Uterus (tissue), 3 donors: ENCODE measurements at regions not wholly inside any gene's neighbourhood (a gene's known extent, or its start where the extent isn't known, plus 50 kb on each side); places are given as distances from the start of the nearest gene placed in this dataset.
A peak's percentile ranks its signal among the peaks of the same experiment; 100 is the strongest.

Experiments
- DNase-seq, 2 donors: peaks; one replicate each; pipeline ENCODE4 v3.0.0-alpha.2; 2019 to 2020
- H3K27ac ChIP-seq, 2 donors: fragments of 200-600 bp; sonication (generic); 1 replicate in 1 of 2; 2 replicates in 1 of 2; pipeline ENCODE4 v1.5.1; 2016 to 2018
- H3K27me3 ChIP-seq, 2 donors: fragments of 200-600 bp; sonication (generic); one replicate each; pipeline ENCODE4 v1.5.1; 2018 to 2019; ENCODE audit warnings: control low read depth in 1 of 2
- H3K36me3 ChIP-seq, 2 donors: fragments of 200-600 bp; sonication (generic); one replicate each; pipeline ENCODE4 v1.5.1; 2019; ENCODE audit warnings: control low read depth in 1 of 2
- H3K4me1 ChIP-seq, 2 donors: fragments of 200-600 bp; sonication (generic); one replicate each; pipeline ENCODE4 v1.5.1; 2018 to 2019; ENCODE audit warnings: control low read depth in 1 of 2
- H3K4me3 ChIP-seq, 2 donors: fragments of 200-600 bp; sonication (generic); 1 replicate in 1 of 2; 2 replicates in 1 of 2; pipeline ENCODE4 v1.5.1; 2018 to 2019; ENCODE audit warnings: mild to moderate bottlenecking in 1 of 2
- H3K9me3 ChIP-seq, 2 donors: fragments of 200-600 bp; sonication (generic); one replicate each; pipeline ENCODE4 v1.5.1; 2019; ENCODE audit warnings: control low read depth in 1 of 2
- POLR2A ChIP-seq, 2 donors: fragments of 450-650 bp; IDR thresholded peaks; one replicate each; pipeline ENCODE4 v1.6.1; 2016; ENCODE audit warnings: antibody characterized with exemption in 2 of 2, mild to moderate bottlenecking in 1 of 2, moderate library complexity in 1 of 2
- intact Hi-C: fragments of 100-400 bp; cut with DNase I; formaldehyde crosslinking; loops from one replicate; pipeline ENCODE4 v1.15.1; 2023; ENCODE audit warnings: low total_unique reads
- TF ChIP-seq, protein P1 (sequence below), 4 experiments: fragments of 200-600 bp in 2 of 4; fragments of 450-650 bp in 2 of 4; sonication (generic) in 2 of 4; IDR thresholded peaks; one replicate each; pipeline ENCODE4 v1.5.1; 2016 to 2019; ENCODE audit warnings: antibody characterized with exemption in 4 of 4, mild to moderate bottlenecking in 2 of 4, moderate library complexity in 1 of 4
- donor health status: DM: yes; HTN: yes; CAD: no.

DNA sequence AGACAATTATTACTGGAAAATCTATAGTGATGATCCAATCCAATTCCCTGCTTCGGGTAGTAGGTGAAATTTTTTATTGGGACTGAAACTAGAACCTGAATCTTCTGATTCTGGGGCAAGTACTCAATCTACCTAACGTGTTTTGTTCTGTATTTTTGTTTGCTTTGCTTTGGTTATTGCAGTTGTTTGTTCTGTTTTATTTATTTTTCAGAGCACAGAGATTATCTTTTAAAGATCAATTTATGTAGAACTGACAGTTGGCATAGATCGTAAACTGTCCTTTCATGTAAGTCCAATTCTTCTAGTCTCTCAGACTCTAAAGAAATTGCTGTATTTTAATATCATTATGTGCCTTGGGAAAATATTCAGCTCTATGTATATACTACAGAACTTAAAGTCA, 401.6 kb downstream of the ANXA1 start:
- intact Hi-C loops = no loop called here
- Histone ChIP-seq H3K4me3 (no peak overlapping the region), H3K27ac (no peak overlapping the region), H3K36me3 (no peaks in the 10 kb centered on the region), H3K27me3 (no peaks in the 10 kb centered on the region), H3K9me3 (no peaks in the 10 kb centered on the region), H3K4me1 (no peaks in the 10 kb centered on the region)
- no peak for TF ChIP-seq POLR2A (IDR thresholded peaks at IDR 0.05)
- TF ChIP-seq, protein P1, sequence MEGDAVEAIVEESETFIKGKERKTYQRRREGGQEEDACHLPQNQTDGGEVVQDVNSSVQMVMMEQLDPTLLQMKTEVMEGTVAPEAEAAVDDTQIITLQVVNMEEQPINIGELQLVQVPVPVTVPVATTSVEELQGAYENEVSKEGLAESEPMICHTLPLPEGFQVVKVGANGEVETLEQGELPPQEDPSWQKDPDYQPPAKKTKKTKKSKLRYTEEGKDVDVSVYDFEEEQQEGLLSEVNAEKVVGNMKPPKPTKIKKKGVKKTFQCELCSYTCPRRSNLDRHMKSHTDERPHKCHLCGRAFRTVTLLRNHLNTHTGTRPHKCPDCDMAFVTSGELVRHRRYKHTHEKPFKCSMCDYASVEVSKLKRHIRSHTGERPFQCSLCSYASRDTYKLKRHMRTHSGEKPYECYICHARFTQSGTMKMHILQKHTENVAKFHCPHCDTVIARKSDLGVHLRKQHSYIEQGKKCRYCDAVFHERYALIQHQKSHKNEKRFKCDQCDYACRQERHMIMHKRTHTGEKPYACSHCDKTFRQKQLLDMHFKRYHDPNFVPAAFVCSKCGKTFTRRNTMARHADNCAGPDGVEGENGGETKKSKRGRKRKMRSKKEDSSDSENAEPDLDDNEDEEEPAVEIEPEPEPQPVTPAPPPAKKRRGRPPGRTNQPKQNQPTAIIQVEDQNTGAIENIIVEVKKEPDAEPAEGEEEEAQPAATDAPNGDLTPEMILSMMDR (IDR thresholded peaks at IDR 0.05) = no peak
- DNase-seq = no peak

DNA sequence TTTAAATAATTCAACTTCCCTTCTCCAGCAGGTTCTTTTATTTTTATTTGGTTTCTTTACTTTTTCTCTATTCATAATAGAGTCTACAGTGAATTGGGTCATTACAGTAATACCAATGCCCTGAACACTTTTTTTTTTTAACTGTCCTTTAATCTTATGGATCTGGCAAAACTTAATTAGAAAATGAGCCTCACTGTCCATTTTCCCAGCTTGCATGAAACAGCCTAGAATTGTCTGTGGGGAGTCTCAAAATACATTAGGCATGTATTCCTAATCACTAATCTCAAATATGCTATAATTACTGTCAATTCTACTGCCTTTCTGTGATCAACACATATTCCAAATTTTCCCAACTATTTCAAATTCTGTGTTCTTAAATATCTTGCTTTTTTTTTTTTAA, 406.8 kb downstream of the ANXA1 start:
- DNase-seq = no peak
- Histone ChIP-seq H3K27me3 (no peaks in the 10 kb centered on the region), H3K27ac (no peak overlapping the region), H3K4me1 (no peaks in the 10 kb centered on the region), H3K36me3 (no peaks in the 10 kb centered on the region), H3K4me3 (no peak overlapping the region), H3K9me3 (no peaks in the 10 kb centered on the region)
- TF ChIP-seq, protein P1 (IDR thresholded peaks at IDR 0.05) = no peak
- no peak for TF ChIP-seq POLR2A (IDR thresholded peaks at IDR 0.05)
- intact Hi-C loops = no loop called here

DNA sequence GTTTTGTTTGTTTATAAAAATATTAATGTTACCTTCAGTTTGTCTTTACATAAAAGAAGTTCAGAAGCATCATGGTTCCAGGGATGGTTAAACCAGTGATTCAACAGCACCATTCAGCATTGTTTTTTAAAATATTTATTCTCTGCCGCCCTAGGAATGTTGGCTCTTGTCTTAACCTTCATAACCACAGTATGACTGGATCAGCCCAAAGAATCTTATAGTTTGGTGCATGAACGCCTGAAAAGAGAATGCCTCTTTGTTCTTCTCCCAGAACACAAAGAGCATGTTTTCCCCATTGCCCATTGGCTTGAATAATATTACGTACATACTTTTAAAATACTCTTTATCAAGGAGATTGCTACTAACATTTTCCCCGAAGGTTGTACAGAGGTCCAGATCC, 413.4 kb downstream of the ANXA1 start:
- Histone ChIP-seq H3K9me3 (no peaks in the 10 kb centered on the region), H3K36me3 (no peaks in the 10 kb centered on the region), H3K27me3 (no peaks in the 10 kb centered on the region), H3K4me3 (no peak overlapping the region), H3K27ac (no peak overlapping the region), H3K4me1 (no peaks in the 10 kb centered on the region)
- no peak for DNase-seq
- intact Hi-C loops = no loop called here
- TF ChIP-seq, protein P1 (IDR thresholded peaks at IDR 0.05) = no peak
- TF ChIP-seq POLR2A (IDR thresholded peaks at IDR 0.05) = no peak

- H3K4me3 ChIP-seq = no peak overlapping the region
- H3K4me1 ChIP-seq = no peaks in the 10 kb centered on the region
- no peak for DNase-seq
- no peaks in the 10 kb centered on the region for H3K36me3 ChIP-seq
- H3K9me3 ChIP-seq = no peaks in the 10 kb centered on the region
- no peak overlapping the region for H3K27ac ChIP-seq
- intact Hi-C loops = no loop called here
- H3K27me3 ChIP-seq = no peaks in the 10 kb centered on the region
- TF ChIP-seq, protein P1 (IDR thresholded peaks at IDR 0.05) = peak in 2 of 4 experiments; percentile 16 to 25
- TF ChIP-seq POLR2A (IDR thresholded peaks at IDR 0.05) = no peak
Measured at GRCh38 chr9:73565833-73566465, 414.3 kb downstream of the ANXA1 start.

- no peak overlapping the region for H3K27ac ChIP-seq
- intact Hi-C loops = no loop called here
- no peak for TF ChIP-seq POLR2A (IDR thresholded peaks at IDR 0.05)
- TF ChIP-seq, protein P1 (IDR thresholded peaks at IDR 0.05) = no peak
- no peak overlapping the region for H3K4me3 ChIP-seq
- no peaks in the 10 kb centered on the region for H3K27me3 ChIP-seq
- H3K9me3 ChIP-seq = no peaks in the 10 kb centered on the region
- DNase-seq = no peak
- H3K4me1 ChIP-seq = no peaks in the 10 kb centered on the region
- no peaks in the 10 kb centered on the region for H3K36me3 ChIP-seq
Measured at GRCh38 chr9:73566627-73567026, 415.0 kb downstream of the ANXA1 start.
